Limb (tissue), 2 donors: ENCODE measurements at regions not wholly inside any gene's neighbourhood (a gene's known extent, or its start where the extent isn't known, plus 50 kb on each side); places are given as distances from the start of the nearest gene placed in this dataset.
"Not testable (repeated sequence)": the region's sequence is repeated elsewhere in the genome, so short reads cannot be mapped to it uniquely, and the experiment has no call there.

ENCODE experiments used
- DNase-seq, 2 donors: peaks; one replicate each; pipeline ENCODE4 v3.0.0-alpha.2; 2016; ENCODE audit errors: extremely low spot score in 2 of 2

- DNase-seq = no peak
Measured at GRCh38 chr19:28171983-28172382, 1041.0 kb downstream of the UQCRFS1 start.

GRCh38 chr19:28170066-28170465 lies 1042.9 kb downstream of the UQCRFS1 start:
- no peak for DNase-seq

GRCh38 chr19:28169168-28169887 lies 1043.6 kb downstream of the UQCRFS1 start:
- DNase-seq = peak; percentile 36 to 66

- no peak for DNase-seq
Measured at GRCh38 chr19:28168557-28168956, 1044.4 kb downstream of the UQCRFS1 start.

GRCh38 chr19:28166025-28166424 lies 1046.9 kb downstream of the UQCRFS1 start:
- DNase-seq = no peak

- DNase-seq = no peak
Measured at GRCh38 chr19:28164214-28164613, 1048.7 kb downstream of the UQCRFS1 start.

- no peak for DNase-seq
Measured at GRCh38 chr19:28159065-28159464, 1053.9 kb downstream of the UQCRFS1 start.

GRCh38 chr19:28155265-28155664 lies 1057.7 kb downstream of the UQCRFS1 start:
- DNase-seq = no peak

- DNase-seq = no peak
Measured at GRCh38 chr19:28154077-28154476, 1058.9 kb downstream of the UQCRFS1 start.

GRCh38 chr19:28153123-28153522 lies 1059.8 kb downstream of the UQCRFS1 start:
- DNase-seq = no peak

GRCh38 chr19:28152195-28152594 lies 1060.8 kb downstream of the UQCRFS1 start:
- DNase-seq = no peak

- DNase-seq = no peak
Measured at GRCh38 chr19:28150129-28150528, 1062.8 kb downstream of the UQCRFS1 start.

- DNase-seq = no peak
Measured at GRCh38 chr19:28148554-28148953, 1064.4 kb downstream of the UQCRFS1 start.

GRCh38 chr19:28142258-28142657 lies 1070.7 kb downstream of the UQCRFS1 start:
- no peak for DNase-seq

GRCh38 chr19:28140201-28140600 lies 1072.8 kb downstream of the UQCRFS1 start:
- no peak for DNase-seq

- DNase-seq = no peak
Measured at GRCh38 chr19:28137772-28138171, 1075.2 kb downstream of the UQCRFS1 start.

- no peak for DNase-seq
Measured at GRCh38 chr19:28136796-28137195, 1076.2 kb downstream of the UQCRFS1 start.

GRCh38 chr19:28135825-28136224 lies 1077.1 kb downstream of the UQCRFS1 start:
- no peak for DNase-seq

GRCh38 chr19:28134311-28134710 lies 1078.6 kb downstream of the UQCRFS1 start:
- DNase-seq = no peak

- DNase-seq = not testable (repeated sequence)
Measured at GRCh38 chr19:28130881-28131280, 1082.1 kb downstream of the UQCRFS1 start.

- no peak for DNase-seq
Measured at GRCh38 chr19:28130066-28130511, 1082.9 kb downstream of the UQCRFS1 start.

- no peak for DNase-seq
Measured at GRCh38 chr19:28128341-28128740, 1084.6 kb downstream of the UQCRFS1 start.

- no peak for DNase-seq
Measured at GRCh38 chr19:28126135-28126898, 1086.6 kb downstream of the UQCRFS1 start.
